ENCODE measurements at regions not wholly inside any gene's neighbourhood (a gene's known extent, or its start where the extent isn't known, plus 50 kb on each side); places are given as distances from the start of the nearest gene placed in this dataset.

GRCh38 chr7:15752377-15752776 is 65.9 kb upstream of the MEOX2 start:
- DNase-seq (ENCODE audit: low read depth), result no peak
- no peak overlapping the region for H3K4me3 ChIP-seq (ENCODE audit: low read depth, low read length)
- no peak for TF ChIP-seq CTCF (IDR thresholded peaks at IDR 0.05; ENCODE audit: low read depth, low read length, missing control alignments)
- in situ Hi-C loops (cut with HindIII; ENCODE audit: low sequenced_read_pairs), result no loop called here

- TF ChIP-seq CTCF (IDR thresholded peaks at IDR 0.05; ENCODE audit: low read depth, low read length, missing control alignments), result no peak
- no peak overlapping the region for H3K4me3 ChIP-seq (ENCODE audit: low read depth, low read length)
- no peak for DNase-seq (ENCODE audit: low read depth)
- in situ Hi-C loops (cut with HindIII; ENCODE audit: low sequenced_read_pairs), result no loop called here
Measured at GRCh38 chr7:15751191-15751701, 64.8 kb upstream of the MEOX2 start.

- TF ChIP-seq CTCF (IDR thresholded peaks at IDR 0.05; ENCODE audit: low read depth, low read length, missing control alignments), result no peak
- in situ Hi-C loops (cut with HindIII; ENCODE audit: low sequenced_read_pairs), result no loop called here
- DNase-seq (ENCODE audit: low read depth), result no peak
- H3K4me3 ChIP-seq (ENCODE audit: low read depth, low read length), result no peak overlapping the region
Measured at GRCh38 chr7:15750727-15751126, 64.2 kb upstream of the MEOX2 start.

- no peak for DNase-seq (ENCODE audit: low read depth)
- no peak for TF ChIP-seq CTCF (IDR thresholded peaks at IDR 0.05; ENCODE audit: low read depth, low read length, missing control alignments)
- in situ Hi-C loops (cut with HindIII; ENCODE audit: low sequenced_read_pairs), result no loop called here
Measured at GRCh38 chr7:15749631-15750030, 63.1 kb upstream of the MEOX2 start.

GRCh38 chr7:15747712-15748111 is 61.2 kb upstream of the MEOX2 start:
- no peak for DNase-seq (ENCODE audit: low read depth)
- TF ChIP-seq CTCF (IDR thresholded peaks at IDR 0.05; ENCODE audit: low read depth, low read length, missing control alignments), result no peak
- H3K4me3 ChIP-seq (ENCODE audit: low read depth, low read length), result no peak overlapping the region
- in situ Hi-C loops (cut with HindIII; ENCODE audit: low sequenced_read_pairs), result no loop called here

More at GRCh38 chr7:15749631-15750030, 63.1 kb upstream of the MEOX2 start:
- H3K4me3 ChIP-seq (ENCODE audit: low read depth, low read length), result no peak overlapping the region

- TF ChIP-seq CTCF (IDR thresholded peaks at IDR 0.05; ENCODE audit: low read depth, low read length, missing control alignments), result no peak
- no peak for DNase-seq (ENCODE audit: low read depth)
- in situ Hi-C loops (cut with HindIII; ENCODE audit: low sequenced_read_pairs), result no loop called here
- H3K4me3 ChIP-seq (ENCODE audit: low read depth, low read length), result no peak overlapping the region
Measured at GRCh38 chr7:15747301-15747700, 60.8 kb upstream of the MEOX2 start.

All from astrocyte of the cerebellum (primary cell).